CD4-positive, alpha-beta T cell treated with Interleukin-2 at 100 ng/mL for 4 hours (primary cell): ENCODE measurements at regions not wholly inside any gene's neighbourhood (a gene's known extent, or its start where the extent isn't known, plus 50 kb on each side); places are given as distances from the start of the nearest gene placed in this dataset.

ENCODE experiments used
- DNase-seq: peaks from one replicate; pipeline ENCODE4 v3.0.0-alpha.2; 2020; ENCODE audit warnings: low spot score

DNA sequence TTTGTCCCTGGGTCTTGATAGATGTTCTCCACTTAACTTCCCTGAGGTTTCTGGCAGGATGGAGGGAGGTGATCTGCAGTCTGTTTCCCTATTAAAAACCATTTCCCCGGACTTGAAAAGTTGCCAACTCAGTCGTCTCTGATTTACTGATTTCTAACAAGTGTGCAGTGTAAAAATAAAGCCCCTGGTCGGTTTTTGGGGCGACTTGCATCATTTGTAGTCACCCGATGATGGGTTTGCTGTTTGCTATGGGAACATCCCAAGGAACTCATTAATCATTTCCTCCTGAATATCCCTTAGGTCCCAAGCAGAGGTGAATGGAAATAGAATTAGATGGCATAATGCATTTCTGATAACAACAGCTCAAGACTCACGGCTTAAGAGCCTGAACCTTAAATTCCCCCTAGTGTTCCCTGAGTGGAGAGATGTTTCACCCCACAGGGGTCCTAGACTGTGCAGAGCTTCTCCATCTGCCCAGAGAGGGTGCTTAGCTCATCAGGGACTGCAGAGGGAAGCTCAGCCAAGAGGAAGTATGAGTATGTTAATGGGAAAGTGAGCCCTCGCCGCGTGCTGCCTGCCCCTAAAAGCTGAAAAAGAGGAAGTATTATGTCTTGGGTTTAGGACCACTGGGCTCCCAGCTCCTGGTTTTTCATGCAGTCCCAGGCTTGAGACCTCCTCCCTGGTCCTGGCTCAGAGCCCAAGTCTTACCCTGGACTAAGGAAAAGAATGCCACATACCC is 115.1 kb upstream of the DAP start:
- DNase-seq = no peak

DNA sequence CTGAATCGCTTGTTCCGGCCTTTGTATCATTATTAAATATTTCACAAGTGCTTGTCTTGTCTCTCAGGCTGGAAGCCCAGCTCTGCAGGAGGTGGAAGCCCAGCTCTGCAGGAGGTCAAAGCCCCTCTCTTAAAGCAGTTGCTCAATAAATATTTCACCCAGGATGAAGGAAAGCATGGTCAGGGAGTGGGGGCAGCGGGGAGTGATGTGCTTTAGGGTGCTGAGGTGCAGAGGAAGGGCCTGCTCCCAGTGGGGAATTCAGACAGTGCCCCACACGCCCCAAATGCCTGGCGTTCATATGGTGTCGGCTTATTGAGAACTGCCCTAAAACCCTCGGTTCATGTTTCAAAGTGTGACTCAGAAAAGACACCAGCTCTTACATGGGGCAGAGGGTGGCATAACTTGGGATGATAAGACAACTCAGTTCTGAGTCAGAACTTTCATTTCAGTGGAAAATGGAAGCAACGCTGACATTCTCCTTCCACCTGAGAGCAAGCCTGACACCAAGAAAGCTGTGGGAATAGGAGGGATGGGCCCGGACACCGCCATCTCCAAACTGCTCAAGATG is 114.3 kb upstream of the DAP start:
- no peak for DNase-seq

DNA sequence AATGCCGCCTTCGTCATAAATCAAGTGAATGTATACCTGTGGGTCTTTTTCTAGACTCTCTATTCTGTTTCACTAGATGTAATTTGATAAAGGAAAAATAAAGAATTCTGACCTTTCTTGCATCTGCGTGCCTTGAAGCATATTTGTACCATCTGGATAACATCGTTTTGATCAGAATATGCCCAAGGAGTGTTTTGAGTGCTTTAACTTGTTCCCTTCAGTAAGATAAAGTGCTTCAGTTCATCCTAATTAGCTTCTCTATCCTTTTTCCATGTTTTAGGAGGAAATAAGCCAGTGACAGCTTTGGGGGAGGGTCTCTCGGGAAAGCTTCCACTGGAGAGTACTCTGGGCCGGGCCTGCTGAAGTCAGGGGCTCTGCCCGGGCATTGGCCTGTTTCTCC is 113.5 kb upstream of the DAP start:
- DNase-seq = no peak

DNA sequence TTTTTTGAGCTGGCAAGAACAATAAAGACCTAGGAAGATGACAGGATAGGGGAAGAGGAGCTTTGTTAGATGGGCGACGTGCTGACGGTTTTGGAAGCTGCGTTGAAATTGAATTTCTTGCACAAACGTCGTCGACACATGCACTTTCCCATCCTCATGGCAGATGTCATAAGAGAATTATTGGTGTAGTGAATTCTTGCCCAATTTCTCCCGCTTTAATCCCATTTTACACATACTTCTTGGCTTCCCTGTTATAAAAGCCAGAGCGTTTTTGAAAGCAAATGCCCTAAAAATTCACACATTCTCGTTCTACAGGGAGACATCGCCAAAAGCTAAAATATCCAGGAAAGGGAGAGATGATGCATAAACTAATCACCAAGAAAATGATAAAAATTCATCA is 109.8 kb upstream of the DAP start:
- no peak for DNase-seq

DNA sequence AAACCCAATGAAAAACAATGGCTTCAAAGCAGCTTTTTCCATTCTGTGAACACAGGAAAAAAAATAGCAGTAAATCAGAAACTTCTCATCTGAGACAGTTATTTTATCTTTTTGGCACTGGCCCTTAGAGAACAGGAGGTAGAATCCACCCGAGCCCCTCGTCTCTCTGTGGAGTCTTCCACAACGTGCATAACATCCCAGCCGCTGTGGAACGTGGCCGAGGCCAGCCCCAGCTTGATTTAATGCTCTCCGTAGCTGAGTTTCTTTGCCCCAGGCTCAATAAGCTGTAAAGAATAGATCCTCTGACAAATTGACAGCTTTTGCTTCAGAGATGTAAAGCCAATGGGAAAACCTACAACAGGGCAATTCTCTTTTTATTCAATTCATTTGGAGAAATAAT is 107.9 kb upstream of the DAP start:
- DNase-seq = no peak

DNA sequence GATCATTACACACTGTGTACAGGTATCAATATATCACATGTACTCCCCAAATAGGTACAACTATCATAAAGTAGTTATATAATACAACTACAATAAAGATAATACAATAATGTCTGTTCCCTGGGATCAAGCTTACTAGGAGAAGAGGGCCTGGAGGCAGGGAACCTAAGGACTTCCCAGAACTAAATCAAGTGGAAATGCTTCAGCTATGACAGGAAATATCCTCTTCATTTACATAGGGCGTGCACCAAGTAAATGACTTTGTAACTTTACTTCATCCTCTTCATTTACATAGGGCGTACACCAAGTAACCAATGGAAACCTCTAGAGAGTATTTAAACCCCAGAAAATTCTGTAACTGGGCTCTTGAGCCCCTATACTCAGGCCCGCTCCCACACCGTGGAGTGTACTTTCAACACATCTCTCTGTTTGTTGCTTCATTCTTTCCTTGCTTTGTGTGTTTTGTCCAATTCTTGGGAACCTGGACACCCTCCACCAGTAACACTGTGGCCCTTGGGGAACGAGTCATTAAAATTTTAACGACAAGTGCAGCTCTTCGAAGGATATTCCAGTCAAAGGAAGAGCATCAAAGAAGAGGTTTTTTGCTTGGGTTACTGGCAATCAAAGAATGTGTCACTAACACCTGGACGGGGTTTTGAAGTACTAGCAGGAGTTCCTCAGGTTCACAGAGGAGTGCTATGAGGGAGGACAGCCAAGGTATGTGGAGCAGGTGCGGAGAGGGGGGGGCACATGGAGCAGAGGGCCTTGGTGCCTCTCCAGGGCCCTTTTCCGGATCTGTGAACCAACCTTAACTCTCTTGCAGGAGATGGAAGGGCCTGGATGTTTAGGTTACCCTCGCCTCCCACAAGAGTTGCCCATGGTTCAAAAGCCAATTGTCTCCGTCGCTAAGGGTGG is 106.6 kb upstream of the DAP start:
- no peak for DNase-seq

DNA sequence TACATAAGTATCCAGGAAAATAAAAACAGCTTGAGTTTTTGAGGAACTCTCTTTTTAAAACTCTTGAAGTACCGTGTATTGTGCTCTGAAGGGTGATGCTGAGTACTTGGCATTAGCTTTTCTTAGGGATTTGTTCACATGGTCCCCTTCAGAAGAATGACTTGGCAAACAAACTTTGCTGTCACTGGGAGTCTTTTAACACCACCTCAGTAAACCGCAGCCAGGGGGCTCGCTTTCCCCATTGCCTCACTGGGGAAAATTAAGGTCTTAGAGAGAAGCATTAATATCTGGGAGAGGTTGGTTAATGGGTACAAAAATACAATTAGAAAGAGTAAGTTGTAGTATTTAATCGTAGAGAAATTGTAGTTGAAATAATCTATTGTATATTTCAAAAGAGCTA is 105.9 kb upstream of the DAP start:
- no peak for DNase-seq

DNA sequence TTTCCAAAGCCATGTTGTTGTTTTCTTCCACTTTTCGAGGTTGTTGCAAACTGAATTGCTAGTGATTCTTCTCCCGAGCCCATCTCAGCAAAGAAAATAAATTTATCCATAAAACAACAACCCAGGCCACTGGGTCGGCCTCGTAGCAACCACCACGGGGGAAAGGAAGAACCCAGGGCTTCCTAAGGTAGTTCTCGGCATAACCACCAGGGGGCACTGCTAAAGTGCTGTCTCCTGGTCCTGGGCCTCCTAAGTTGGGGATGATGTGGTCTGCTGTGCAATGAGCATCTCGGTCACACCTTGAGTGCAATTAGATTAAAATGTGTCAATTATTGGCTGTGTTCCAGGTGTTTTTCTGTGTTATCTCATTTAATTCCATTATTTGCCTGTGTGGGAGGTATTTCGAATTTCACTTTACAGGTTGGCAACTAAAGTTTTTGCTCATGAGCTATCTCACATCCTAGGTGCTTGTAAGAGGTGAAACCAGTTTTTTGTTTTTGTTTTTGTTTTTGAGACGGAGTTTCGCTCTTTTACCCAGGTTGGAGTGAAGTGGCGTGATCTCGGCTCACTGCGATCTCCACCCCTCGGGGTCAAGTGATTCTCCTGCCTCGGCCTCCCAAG is 102.8 kb upstream of the DAP start:
- peak; percentile 53 for DNase-seq

DNA sequence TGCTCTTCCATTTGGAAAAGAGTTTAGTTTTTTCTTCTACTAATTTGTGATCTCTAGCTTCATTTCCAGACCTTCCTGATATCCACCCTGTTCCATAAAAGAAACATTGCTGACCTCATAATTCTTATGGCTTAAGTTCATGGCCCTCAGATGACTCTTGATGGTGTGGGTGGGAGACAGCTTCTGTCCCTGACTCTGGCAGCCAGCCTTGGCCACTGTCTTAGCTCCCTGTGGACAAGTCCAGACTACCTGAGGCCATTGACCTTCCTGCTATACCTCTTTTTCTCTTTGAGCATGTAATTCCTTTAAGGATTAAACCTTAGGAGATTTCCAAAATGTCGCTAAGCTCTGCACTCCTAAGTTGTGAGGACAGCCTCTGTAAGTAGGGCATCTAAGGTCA is 101.1 kb upstream of the DAP start:
- DNase-seq = no peak

DNA sequence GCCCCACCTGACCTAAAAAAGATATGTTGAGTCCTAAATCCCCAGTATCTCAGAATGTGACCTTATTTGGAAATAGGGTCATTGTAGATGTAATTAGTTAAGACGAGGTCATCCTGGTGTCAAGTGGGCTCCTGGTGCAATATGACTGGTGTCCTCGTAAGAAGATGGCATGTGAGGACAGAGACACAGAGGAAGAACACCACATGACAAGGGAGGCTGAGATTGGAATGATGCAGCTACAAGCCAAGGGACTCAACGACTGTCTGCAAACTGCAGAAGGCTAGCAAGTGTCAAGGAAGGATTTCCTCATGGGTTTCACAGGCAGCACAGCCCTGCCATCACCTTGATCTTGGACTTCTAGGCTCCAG is 100.4 kb upstream of the DAP start:
- DNase-seq = no peak

DNA sequence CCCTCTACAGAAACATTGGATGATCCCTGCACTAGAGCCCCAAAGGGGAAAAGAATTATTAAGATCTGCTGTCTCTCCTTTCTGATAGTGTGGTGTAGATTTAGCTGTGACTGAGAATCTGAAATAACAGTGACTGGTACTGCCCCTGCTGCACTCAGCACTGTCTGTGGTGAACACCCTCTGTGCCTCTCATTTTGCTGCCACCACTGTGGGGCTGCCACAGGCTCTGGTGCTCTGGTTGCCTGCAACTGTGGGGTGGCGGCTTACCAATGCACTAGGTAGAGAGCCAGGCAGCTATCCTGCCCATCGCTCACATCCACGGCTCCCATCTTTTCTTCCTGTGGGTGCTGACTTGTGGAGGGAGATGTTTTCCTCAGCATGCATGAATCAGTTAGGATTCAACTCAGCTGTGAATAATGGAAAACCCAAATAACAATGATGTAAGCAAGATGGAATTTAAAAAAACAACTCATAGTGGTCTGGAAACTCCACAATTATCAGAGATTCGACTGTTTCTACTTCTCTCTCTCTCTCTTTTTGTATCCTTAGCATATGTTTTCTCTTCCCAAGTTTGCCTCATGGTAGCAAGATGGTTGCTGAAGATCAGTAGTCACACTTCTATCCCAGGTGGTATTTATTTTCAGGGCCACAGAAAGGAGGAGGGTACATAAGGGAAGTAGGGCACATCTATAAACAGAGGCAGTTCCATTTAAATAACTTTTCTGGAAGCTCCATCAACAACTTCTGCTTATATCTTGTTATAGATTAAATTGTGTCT is 99.8 kb upstream of the DAP start:
- DNase-seq = no peak

DNA sequence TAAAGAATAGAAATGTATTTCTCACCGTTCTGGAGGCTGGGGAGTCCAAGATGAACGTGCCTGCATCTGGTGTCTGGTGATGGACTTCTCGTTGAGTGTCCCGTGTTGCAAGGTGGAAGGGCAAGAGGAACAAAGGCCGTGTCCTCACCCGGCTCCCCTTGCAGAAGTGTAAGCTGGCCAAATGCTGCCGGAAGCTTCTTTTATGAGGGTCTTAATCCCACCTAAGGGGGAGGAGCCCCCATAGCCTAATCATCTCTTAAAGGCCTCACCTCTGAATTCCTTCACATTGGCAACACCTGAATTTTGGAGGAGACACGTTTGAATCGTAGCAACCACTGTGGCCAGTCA is 99.1 kb upstream of the DAP start:
- no peak for DNase-seq

DNA sequence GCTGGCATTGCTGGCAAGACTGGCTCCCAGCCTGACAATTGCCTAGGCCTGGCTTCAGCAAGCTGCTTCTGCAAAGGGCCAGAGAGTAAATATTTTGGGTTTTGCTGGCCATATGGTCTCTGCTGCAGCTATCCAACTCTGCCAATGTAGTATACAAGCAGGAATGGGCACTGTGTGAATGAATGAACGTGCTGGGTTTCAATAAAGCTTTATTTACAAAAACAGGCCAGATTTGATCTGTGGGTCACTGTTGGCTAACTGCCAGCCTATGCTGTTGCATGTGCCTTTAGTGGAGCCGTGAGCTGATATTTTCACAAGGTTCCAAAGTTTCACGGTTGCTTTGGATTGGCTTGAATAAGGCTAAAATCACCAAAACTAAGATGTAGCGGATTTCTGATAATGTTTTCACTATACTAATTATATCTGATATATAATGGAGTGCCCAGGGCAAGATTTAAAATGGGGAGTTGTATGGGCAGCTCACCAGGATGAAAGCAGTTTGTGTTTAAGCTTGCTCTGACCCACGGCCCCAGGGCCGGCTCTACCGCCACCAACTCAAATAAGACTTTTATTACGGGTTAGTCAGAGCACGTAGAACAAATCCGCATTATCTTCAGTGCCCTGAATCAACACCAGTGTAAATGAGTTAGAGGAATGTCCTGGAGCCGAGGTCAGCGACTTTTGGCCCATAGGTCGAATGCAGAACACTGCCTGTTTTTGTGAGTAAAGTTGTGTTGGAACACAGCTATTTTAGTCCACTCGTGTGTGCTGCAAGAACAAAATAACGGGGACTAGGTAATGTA is 98.6 kb upstream of the DAP start:
- no peak for DNase-seq

DNA sequence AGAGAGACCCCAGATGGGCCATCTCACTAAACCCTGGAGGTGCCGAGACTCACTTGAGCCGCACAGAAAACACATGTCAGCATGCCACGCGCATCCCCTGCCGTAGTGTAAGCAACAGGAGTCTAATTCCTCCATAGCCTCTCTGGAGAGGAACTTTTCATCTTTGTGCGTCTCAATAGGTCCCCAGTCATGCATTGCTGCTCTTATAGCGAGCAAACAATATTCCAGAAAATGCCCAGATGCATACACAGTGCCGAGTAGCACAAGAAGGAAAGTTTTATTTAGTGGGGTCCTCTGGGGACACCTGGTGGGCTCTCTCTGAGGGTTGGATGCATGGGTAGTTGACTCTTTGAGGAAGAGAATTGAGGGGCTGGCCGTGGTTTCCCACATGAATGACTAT is 97.9 kb upstream of the DAP start:
- DNase-seq = no peak

DNA sequence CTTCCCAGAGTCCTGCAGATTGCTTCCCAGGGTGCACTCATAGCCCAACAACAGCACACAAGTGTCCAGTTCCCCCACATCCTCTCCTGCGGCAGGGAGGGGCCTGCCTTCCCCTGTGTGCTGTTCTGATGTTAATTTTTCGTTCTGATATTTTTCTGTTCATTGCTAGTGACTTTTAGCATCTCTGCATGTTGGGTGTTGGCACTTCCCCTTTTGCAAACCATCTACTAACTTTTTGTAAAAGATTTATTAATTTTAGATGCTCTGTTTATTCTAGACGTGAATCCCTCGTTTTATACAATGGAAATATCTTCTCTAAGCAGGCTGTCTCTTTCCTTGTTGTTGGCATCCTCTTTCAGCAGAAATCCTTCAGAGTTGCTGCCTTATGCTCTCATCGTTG is 97.3 kb upstream of the DAP start:
- DNase-seq = no peak

DNA sequence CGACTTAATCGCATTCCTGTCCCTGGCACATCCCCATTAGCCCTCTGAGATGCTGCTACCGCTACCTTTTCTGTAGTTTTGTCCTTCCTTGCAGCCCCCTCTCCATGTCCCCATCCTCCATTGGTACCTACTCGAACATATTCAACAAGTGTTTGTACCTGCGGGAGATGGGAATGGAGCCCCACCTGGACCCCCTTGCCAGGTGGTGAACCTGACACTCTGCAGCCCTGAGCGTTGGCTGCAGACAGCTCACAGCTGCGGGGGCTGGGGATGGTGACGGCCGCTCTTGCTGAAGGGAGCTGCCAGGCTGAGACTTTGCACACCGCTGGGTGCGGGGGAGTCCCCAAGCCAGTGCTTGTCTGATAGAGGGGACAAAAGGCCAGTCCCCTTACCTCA is 96.3 kb upstream of the DAP start:
- DNase-seq = no peak

DNA sequence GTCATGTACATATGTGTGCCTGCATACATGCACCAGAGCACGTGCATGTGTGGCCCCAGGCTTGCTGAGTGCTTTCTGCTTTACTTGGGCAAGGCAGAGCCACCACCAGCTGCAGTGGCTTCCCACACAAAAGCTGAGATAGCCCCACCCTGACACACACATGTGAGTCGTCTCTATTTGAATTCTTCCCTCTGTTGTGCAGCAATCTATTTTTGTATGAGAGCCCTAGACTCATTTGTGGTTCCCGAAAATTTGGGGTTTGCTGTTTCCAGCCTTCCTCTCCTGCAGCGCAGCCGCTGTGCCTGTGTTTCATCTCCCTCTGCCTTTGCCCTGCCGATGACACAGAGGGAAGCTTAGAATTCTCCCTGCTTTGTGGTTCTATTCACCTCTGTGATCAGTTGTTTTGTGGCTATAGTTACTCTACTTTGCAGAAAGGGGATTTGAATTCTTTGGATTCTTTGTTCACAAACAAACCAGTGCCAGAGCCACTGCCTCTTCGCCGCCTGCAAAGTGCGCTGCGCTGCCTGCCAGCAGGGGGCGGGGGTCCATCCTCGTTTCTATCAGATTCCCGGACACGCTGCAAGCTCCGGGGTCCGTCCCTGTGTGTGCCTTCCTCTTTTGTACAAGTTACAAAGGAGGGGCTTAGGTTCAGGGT is 95.8 kb upstream of the DAP start:
- DNase-seq = no peak

DNA sequence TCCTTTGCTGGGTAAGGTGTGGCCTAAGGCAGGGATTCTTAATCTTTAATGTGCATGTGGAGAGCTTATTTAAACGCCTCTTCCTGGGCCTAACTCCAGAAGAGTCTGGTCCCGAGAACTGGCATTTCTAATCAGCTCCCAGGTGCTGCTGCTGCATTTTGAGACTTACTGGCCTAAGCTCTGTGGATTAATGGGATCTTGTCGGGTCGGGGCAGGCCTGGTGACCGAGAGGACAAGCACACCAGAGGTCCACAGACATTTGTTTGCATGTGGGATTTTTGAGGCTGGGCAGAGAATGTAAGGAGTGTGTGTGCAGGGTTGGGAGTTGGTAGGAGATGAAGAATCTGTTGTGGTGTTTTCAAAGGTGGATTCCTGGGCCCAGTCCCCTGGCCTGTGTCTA is 95.0 kb upstream of the DAP start:
- DNase-seq = no peak

DNA sequence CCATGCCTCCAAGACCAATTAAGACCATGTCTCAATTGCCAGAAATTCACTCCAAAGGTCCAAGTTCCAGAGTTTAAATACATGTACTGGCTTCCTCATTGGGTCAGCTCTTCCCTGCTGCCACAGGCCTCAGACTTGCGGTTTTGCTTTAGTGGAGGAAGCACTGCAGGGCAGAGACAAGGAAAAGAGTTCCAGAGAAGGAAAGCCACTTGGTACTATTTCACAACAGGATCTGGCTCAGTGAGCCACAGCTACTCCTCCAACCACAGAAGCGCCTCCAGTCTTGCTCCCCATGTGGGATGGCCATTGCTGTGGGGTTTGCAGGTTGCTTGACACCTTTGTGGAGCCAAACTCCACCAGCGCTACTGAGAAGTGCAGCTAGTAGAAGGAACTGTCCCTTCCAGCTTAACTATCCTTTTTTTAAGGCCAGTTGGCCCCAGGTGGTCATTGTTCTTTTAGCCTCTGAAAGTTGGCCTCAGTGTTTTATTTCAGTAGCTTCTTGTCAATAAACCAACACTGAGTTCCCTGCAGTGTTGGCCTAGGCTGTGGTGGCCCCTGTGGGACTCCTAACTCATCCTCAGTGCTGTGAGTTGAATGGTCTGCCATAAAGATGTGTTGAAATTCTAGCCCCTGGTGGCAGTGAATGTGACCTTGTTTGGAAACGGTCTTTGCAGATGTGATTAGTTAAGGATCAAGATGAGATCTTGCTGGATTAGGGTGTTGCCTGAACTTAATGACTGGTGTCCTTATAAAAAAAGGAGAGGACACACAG is 93.7 kb upstream of the DAP start:
- no peak for DNase-seq

DNA sequence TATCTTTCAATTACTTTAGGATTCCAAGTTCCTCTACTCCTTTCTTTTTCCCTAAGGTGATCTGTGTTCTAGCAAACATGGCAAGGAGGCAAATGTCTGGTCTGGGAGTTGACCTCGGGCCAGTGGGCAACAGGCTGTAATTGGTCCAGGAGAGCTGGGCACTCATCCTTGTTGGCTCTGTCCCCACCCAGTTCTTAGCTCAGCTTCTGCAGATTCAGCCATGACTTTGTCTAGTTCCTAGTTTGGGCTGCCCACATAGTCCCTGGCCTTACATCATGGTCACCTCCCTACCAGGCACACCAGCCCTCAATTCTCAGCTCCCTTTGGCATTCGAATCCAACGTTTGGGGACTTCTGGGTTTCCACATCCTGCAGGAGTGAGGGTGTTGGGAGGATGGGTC is 92.1 kb upstream of the DAP start:
- DNase-seq = no peak
